GM18858 (cell line): ENCODE measurements at regions not wholly inside any gene's neighbourhood (a gene's known extent, or its start where the extent isn't known, plus 50 kb on each side); places are given as distances from the start of the nearest gene placed in this dataset.

Experiments
- ATAC-seq: cut with Tn5 transposase; IDR thresholded peaks from one replicate; pipeline ENCODE4 v1.9.1; 2021; ENCODE audit not compliant: unreplicated experiment

- ATAC-seq = no peak
Observed at GRCh38 chr1:82555501-82555900, 754.8 kb downstream of the ADGRL2 start.

GRCh38 chr1:82549841-82550240, 749.1 kb downstream of the ADGRL2 start:
- ATAC-seq = no peak

DNA sequence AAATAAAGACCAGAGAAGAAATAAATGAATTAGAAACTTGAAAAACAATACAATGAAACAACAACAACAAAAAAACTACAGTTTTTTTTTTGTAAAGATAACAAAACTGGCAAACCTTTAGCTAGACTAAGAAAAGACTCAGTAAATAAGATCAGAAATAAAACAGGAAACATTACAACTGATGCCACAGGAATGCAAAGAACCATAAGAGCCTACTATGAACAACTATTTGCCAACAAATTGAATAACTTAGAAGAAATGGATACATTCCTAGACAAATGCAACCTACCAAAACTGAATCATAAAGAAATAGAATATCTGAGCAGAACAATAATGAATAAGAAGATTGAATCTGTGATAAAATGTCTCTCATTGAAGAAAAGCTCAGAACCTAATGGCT, 742.0 kb downstream of the ADGRL2 start:
- no peak for ATAC-seq

GRCh38 chr1:82542141-82542540, 741.4 kb downstream of the ADGRL2 start:
- ATAC-seq = no peak

- ATAC-seq = no peak
Observed at GRCh38 chr1:82540006-82540405, 739.3 kb downstream of the ADGRL2 start.

DNA sequence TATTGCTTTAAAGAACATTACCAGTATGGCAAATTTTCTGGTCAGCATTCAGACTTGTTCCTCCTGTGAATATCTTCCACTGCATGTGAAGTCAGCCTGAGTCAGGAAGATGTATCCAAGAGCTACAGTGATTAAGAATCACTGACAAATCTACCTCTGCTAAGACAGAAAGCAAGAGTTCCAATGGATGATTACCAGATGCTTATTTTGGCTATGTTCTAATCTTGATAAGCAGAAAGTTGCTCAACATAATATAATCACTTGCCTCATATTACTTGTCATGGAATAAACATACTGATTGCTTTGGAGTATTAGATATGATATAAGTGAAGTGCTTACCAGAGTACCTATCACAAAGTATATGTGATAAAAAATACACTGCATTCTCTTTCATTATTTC, 738.1 kb downstream of the ADGRL2 start:
- no peak for ATAC-seq

DNA sequence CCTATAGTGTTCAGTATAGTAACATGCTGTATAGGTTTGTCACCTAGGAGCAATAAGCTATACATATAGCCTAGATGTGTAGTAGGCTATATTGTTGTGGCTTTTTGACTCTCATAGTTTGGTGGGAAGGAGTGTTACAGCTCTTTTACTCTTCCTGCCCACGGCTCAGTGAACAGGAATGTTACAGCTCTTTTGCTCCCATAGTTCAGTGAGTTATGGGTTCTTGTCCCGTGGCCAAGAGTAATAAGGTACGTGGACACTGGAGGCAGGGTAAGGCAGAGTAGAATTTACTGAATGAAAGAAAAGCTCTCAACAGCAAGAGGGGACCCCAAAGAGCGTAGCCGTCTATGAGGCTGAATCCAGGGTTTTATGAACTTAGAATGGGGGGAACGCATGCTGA, 734.3 kb downstream of the ADGRL2 start:
- ATAC-seq = no peak

GRCh38 chr1:82525378-82525777, 724.6 kb downstream of the ADGRL2 start:
- no peak for ATAC-seq

- no peak for ATAC-seq
Observed at GRCh38 chr1:82520611-82521010, 719.9 kb downstream of the ADGRL2 start.

GRCh38 chr1:82517586-82517985, 716.9 kb downstream of the ADGRL2 start:
- ATAC-seq = no peak

DNA sequence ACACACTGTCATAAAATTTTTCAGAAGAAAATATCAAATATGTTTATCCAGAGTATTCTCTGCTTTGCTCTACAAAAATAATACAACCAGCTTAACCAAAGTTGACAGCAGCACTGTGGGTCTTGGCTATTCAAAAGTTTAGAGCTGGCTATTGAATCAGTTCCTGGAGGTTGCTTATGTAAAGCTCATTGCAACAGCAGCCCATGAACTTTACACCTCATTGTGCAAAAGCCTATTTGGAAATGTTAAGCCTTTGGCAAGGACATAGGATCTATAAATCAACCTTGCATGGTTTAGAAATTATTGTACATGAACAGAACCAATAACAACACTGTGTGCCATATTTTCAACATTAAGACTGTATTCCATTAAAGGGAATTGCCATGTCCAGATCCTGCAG, 714.9 kb downstream of the ADGRL2 start:
- no peak for ATAC-seq

- no peak for ATAC-seq
Observed at GRCh38 chr1:82511441-82511840, 710.7 kb downstream of the ADGRL2 start.

GRCh38 chr1:82510431-82510830, 709.7 kb downstream of the ADGRL2 start:
- no peak for ATAC-seq

DNA sequence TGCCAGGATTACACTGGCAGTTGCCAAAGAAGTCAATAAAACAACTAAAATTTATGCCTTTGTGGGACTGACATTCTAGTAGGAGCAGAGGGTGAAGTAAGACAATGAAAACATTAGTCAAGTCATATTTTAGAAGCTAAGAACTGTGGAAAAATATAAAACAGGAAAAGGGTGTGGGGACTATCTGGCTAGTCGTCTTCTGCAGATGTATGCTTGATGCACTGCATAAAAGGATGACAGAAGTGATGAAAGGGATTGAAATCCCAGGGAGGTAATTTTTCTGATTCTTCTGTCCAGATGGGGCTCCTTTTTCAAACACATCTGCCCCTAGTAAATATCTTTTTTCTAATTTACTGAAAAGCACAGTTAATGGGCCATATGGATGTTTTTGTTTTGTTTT, 706.3 kb downstream of the ADGRL2 start:
- ATAC-seq = no peak

DNA sequence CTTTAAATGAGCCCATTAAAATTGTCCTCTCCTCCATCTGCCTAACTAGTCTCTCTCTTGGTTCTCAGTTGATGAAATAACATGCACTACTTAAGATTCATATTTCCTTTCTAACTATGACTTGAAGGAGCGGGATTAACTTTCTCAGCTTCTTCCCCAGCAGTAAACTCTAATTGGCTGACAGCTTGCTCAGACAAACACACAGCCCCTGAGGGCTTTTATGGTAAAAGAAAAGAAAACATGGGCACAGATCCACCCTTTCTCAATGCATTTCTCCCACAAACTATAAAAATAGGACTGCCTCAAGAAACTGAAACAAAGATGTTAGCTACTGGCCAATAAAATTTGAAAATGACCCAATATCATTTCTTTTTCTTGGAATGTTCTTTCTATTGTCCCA, 703.1 kb downstream of the ADGRL2 start:
- no peak for ATAC-seq

- ATAC-seq = no peak
Observed at GRCh38 chr1:82499022-82499421, 698.3 kb downstream of the ADGRL2 start.

DNA sequence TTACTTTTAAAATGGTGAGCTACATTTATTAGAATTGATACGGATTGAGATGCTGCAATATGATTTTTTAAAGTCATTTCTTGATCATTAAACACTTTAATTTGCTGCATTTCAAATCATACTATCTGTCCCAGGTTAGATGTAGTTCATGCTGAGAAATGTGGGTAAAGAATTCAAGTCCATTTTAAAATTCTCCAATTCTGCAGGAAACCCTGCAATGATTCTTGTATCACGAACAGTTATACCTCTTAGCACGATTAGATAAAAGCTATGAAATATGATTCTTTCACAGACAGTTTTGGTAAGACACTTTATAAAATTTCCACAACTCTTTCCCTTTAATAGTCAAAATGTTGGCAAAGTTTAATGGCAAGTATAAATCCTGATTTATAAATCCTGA, 693.4 kb downstream of the ADGRL2 start:
- no peak for ATAC-seq

- no peak for ATAC-seq
Observed at GRCh38 chr1:82492159-82492558, 691.4 kb downstream of the ADGRL2 start.

DNA sequence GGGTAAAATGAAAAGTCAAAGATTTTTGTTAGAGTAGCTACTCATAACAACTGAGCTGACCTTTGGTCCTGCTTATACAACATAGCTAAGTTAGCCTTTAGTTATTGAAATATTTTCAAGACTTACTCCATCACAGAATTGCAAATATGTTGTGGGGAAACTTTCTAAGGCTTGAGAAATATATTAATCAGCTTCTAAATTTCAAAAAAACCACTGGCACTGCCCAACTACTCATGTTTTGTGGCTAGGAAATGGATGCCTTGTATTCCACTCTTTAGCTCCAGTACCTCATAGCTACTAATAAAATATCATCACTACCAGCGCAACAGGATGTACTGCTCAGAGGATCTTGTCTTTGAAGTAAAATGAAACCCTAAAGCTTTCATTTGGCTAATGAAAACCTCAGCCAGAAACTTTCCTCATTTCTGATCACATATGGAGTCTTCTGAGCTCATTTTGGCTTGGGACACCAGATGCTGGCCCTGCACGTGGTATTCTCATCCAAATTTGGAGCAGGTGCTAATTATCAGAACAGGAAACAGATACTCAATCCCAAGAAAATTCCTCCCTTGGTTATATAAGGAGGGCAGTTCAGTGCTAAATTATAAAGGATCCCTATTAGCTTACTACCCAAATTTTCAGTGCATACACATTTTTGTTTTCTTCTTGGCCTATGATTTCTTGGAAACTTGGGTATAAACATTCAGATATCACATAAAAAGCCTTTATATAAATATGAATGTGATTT, 690.7 kb downstream of the ADGRL2 start:
- ATAC-seq = no peak

GRCh38 chr1:82487778-82488177, 687.0 kb downstream of the ADGRL2 start:
- ATAC-seq = no peak

DNA sequence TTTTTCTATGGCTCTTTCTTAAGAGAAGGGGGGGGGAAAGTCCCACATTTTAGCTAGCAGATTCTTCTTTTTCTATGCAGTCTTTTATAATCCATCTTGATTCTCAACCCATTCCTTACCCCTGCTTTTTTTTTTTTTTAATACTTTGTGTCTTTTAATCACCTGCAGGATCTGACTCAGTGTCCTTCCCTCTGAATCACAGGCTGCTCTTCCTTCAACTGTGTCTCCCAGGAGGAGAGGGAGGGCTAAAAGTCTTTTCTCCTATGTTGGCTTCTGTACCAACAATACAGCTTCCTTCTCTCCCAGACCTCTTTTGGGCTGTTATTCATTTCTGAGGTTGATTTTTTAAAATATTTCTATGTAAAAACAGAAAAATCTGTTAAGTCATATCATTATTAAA, 686.2 kb downstream of the ADGRL2 start:
- no peak for ATAC-seq

GRCh38 chr1:82486468-82486867, 685.7 kb downstream of the ADGRL2 start:
- ATAC-seq = no peak
